ENCODE measurements at regions not wholly inside any gene's neighbourhood (a gene's known extent, or its start where the extent isn't known, plus 50 kb on each side); places are given as distances from the start of the nearest gene placed in this dataset.

- no peak for DNase-seq (ENCODE audit: low spot score)
These were observed 543.4 kb downstream of the CD83 start for GRCh38 chr6:14660806-14661579.

DNA sequence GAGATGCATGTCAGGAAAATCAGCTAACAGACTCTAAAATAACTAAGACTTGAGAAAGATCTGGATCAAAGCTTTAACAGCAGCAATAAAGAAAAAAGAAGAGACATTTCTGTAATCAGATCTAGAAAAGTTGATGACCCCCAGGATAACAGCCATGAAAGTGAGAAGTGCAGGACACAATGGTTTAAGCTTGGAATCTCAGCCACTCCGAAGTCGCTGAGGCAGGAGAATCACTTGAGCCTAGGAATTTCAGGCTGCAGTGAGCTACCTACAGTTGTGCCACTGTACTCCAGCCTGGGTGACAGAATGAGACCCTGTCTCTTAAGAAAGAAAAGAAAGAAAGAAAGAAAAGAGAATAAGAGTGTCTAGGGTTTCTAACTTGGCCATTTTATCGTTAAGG is 544.1 kb downstream of the CD83 start:
- no peak for DNase-seq (ENCODE audit: low spot score)

DNA sequence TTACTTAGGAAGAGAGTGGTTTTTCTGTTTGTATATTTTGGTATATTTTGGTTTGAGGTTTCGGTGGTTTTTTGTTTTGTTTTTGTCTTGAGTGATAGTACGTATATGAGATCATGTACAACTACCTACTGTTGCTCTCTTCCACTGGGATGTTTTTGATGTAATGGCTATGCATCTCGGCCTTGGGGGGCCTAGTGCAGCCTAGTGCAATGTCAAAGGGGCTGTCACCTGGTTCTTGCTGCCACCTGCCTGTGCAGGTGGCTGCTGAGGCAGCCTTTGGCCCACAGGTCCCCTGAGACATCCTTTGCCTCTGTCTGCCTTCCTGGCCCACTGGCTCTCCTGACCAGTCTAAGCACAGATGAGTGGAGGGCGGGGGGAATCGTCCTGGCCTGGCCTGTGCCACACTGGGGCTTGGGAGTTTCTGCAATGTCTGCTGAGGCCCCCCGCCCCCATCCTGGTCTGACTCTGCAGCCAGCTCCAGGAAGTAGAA is 546.6 kb downstream of the CD83 start:
- no peak for DNase-seq (ENCODE audit: low spot score)

DNA sequence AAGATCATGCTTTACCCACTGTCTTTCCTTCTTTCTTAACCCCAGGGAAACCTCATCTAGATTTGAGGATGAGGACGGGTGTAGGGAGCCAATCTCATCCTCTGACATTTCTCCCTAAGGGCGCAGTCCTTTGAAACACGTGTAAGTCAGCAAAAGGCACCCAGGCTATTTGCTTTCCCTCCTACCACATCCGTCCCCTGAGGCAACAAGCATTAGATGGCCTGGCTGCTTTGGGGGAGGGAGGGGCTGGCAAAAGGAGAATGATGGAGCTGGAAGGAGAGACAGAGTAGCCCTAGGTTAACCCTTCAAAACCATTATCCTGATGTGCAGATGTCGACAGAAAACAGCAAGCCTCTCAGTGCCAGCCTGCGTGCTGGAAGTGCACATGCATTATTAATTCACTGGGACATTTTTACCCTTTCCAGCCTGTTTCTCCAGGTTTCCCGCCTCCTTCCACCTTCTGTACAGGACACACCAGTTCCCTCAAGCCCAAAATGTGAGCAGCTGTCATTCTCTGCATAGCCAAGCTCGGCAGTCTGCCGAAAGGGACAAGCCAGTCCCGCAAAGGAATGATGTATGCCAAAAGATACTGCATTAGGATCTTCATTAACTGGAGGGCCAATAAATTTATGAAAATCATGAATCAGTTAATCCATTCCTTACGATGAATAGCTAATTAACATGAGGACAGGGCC is 547.2 kb downstream of the CD83 start:
- DNase-seq (ENCODE audit: low spot score): no peak

GRCh38 chr6:14665827-14666724 is 548.5 kb downstream of the CD83 start:
- DNase-seq (ENCODE audit: low spot score): no peak

DNA sequence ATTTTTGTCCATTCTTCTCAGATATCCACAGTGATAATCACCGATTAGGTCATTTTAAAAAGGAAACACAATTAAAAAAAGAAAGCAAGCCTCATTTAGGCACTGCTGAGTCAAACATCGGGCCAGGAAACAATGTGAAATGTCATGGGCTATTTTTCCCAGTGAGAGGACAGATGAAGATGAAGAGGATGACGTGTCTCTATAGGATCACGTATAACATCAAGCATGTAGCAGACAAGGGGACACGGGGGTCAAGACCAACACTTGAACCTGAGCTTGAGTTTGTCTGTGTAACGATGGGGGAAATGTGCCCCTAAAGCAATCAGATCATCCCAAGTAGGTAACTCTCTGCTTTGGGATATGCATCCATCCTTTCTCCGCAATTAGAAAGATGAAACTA is 553.2 kb downstream of the CD83 start:
- DNase-seq (ENCODE audit: low spot score): no peak

DNA sequence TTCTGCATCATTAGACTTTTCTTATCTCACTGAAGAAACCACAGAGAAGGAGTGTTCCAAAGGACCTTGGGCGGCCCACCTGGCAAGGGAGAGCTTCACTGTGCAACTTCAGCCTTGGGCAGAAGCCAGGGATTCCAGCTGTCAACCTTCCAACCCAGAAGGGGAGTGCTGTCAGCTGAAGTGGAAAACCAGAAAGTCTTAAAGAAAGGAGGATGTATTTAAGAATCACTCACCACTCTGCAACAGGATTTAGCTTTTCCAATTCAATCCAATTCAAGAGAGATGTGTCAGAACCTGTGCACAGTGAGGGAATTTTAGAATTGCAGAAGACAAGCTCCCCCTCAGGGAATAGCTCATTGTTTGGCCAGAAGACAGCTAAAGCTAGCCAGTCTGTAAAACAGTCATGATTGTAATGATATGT is 553.7 kb downstream of the CD83 start:
- no peak for DNase-seq (ENCODE audit: low spot score)

GRCh38 chr6:14671937-14672336 is 554.4 kb downstream of the CD83 start:
- DNase-seq (ENCODE audit: low spot score): no peak

GRCh38 chr6:14673201-14673600 is 555.6 kb downstream of the CD83 start:
- no peak for DNase-seq (ENCODE audit: low spot score)

DNA sequence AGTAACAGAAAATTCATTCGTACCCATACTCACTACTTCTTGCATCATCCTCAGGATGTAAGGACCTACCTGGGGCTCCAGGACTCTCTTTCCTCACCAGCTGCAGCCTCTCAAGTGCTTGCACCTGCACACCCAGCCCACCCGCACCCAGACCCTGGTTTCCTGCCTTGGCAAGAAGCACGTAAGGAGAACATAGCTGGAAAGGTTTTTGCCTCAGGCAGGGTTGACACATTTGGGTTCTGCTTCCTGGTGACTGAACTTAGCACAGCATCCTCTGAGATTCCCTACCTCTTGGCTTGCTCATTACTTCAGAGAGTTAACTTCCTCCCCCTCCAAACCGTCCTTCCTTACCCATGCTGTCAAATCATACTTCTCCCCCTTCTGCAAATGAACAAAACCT is 556.9 kb downstream of the CD83 start:
- no peak for DNase-seq (ENCODE audit: low spot score)

- no peak for DNase-seq (ENCODE audit: low spot score)
These were observed 557.5 kb downstream of the CD83 start for GRCh38 chr6:14674867-14675648.

GRCh38 chr6:14676064-14676463 is 558.5 kb downstream of the CD83 start:
- no peak for DNase-seq (ENCODE audit: low spot score)

DNA sequence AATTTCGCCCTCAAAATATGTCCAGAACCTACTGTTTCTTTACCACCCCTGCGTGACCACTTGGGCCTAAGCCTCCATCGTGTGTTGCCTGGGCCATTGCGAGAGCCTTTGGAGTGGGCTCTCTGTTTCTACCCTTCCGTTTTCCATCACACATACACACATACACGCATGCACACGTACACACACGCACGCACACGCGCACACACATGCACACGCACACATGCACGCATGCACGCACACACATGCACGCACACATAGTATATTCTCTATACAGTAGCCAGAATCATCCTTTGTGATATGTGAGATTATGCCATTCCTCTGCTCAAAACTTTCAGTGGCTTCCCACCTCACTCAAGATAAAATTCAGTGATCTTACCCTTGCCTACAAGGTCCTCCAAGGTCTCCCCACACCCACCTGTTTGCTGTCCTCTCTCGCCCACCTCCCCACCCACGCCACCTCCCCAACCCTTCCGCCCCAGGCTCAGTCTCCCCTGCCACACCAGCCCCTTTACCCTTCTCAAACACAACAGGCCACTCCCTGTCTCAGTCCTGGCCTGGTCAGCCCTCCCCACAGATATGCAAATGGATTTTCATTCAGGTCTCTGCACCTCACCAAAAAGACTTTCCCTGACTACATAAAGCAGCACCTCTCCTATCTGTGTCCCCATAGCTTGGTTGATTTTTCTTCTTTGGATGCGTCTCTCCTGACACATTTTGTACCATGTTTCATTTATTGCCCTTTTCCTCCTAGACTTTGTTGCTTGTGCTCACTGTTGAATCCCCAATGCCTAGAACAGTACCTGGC is 559.6 kb downstream of the CD83 start:
- DNase-seq (ENCODE audit: low spot score): no peak

GRCh38 chr6:14681699-14682487 is 564.0 kb upstream of the JARID2 start:
- no peak for DNase-seq (ENCODE audit: low spot score)

- no peak for DNase-seq (ENCODE audit: low spot score)
These were observed 563.1 kb upstream of the JARID2 start for GRCh38 chr6:14682812-14683211.

GRCh38 chr6:14689639-14690038 is 556.2 kb upstream of the JARID2 start:
- no peak for DNase-seq (ENCODE audit: low spot score)

DNA sequence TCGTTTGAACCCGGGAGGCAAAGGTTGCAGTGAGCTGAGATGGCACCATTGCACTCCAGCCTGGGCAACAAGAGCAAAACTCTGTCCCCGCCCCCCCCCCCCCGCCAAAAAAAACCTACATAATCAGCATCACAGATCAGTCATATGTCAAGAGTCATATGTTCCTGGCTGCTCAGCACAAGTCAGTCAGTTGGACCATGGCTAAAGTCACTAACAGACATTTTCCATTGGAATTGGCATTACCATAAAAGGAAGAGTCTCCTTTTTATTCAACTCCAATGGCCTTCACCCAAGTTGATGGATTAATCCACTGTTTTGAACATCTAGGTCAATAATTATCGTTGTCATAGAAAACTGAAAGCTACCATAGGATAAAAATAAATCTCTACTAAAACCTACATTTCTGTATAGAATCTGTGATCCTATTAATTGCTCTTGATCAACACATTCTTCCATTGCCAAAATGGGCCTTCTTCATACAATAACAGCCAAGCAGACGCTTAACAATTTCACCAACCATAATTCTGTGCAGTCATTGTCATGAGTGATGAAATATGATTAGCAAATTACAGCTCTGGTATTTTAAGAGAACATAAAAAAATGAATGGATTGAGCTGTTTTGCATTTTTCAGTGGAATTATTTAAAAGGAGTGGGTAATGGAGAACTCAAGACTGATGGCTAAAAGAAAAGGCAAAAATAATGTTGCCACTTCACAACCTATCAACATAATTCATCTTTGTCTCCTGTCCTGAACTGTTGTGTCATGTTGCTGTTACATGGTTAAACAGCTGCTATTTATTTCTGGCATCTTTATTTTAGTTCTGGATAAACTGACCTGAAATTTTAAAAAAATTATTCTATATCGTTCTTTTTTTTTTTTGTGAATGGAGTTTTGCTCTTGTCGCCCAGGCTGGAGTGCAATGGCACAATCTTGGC is 555.5 kb upstream of the JARID2 start:
- no peak for DNase-seq (ENCODE audit: low spot score)

DNA sequence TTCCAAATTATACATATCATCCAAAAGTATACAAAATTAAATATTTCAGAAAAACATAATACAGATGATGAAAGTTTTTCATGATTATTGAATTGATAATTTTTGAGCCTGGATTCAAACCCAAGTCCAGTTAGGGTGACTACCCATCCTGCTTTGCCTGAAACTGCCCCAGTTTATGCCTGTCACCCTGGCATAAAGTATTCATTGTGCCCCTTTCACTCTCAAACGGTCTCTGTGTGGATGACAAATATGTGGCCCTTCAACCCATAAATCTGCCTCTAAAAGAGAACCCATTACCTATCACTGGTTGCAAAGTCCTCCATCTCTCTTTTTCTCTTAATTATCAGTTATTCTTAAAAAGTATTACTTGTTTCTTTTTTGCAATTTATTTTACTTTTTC is 553.7 kb upstream of the JARID2 start:
- no peak for DNase-seq (ENCODE audit: low spot score)
